Transverse colon (tissue), 4 donors: ENCODE measurements at regions not wholly inside any gene's neighbourhood (a gene's known extent, or its start where the extent isn't known, plus 50 kb on each side); places are given as distances from the start of the nearest gene placed in this dataset.

Experiments
- POLR2A ChIP-seq: fragments of 450-650 bp; IDR thresholded peaks from one replicate; pipeline ENCODE4 v1.6.1; 2016; ENCODE audit warnings: antibody characterized with exemption, mild to moderate bottlenecking, moderate library complexity
- POLR2AphosphoS5 ChIP-seq, 3 donors: sonication (generic); formaldehyde crosslinking; IDR thresholded peaks; one replicate each; pipeline ENCODE4 v1.6.1; 2016; ENCODE audit warnings: antibody characterized with exemption in 3 of 3
- TF ChIP-seq, protein P1 (sequence below), 5 experiments: fragments of 200-600 bp in 3 of 5; fragments of 450-650 bp in 2 of 5; sonication (generic) in 3 of 5; IDR thresholded peaks; 1 replicate in 2 of 5; 2 replicates in 3 of 5; pipeline ENCODE4 v1.5.1; 2016 to 2017; ENCODE audit warnings: antibody characterized with exemption in 5 of 5, inconsistent platforms in 3 of 5, mild to moderate bottlenecking in 2 of 5, moderate library complexity in 1 of 5

DNA sequence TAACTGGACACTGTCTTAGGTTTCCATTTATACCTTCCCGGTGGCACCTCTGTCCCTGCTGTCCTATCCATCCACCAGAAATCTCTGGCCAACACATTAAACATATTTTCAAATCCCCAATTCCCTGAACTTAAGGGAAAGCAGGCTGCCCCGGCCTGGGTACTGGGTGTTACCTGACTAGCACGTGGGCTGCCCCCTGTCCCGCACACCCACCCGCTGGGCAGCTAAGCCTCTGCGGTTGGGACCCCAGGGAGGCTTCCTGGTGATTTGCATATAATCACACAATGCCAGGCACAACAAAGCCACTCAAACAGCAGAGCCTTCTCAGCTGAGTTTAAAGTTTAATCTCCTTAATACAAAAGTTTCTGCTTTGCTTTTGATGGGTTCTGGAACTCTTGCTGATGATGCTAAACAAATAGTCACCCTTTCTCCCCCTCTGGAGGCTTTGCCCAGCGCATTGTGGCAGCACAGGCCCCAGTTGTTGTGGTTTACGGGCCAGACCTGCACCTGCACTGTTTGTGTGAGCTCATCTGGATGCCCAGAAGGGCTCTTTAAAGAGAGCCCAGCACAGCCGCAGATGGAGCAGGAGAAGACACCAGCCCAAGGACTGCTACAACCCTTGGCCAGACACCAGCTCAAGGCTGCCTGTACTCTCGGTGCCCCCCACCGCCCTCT lies 59.9 kb upstream of the POU2AF1 start:
- TF ChIP-seq, protein P1, sequence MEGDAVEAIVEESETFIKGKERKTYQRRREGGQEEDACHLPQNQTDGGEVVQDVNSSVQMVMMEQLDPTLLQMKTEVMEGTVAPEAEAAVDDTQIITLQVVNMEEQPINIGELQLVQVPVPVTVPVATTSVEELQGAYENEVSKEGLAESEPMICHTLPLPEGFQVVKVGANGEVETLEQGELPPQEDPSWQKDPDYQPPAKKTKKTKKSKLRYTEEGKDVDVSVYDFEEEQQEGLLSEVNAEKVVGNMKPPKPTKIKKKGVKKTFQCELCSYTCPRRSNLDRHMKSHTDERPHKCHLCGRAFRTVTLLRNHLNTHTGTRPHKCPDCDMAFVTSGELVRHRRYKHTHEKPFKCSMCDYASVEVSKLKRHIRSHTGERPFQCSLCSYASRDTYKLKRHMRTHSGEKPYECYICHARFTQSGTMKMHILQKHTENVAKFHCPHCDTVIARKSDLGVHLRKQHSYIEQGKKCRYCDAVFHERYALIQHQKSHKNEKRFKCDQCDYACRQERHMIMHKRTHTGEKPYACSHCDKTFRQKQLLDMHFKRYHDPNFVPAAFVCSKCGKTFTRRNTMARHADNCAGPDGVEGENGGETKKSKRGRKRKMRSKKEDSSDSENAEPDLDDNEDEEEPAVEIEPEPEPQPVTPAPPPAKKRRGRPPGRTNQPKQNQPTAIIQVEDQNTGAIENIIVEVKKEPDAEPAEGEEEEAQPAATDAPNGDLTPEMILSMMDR (IDR thresholded peaks at IDR 0.05) = no peak
- no peak for TF ChIP-seq POLR2AphosphoS5 (IDR thresholded peaks at IDR 0.05)
- TF ChIP-seq POLR2A = no peak
